ENCODE measurements at regions not wholly inside any gene's neighbourhood (a gene's known extent, or its start where the extent isn't known, plus 50 kb on each side); places are given as distances from the start of the nearest gene placed in this dataset.

DNA sequence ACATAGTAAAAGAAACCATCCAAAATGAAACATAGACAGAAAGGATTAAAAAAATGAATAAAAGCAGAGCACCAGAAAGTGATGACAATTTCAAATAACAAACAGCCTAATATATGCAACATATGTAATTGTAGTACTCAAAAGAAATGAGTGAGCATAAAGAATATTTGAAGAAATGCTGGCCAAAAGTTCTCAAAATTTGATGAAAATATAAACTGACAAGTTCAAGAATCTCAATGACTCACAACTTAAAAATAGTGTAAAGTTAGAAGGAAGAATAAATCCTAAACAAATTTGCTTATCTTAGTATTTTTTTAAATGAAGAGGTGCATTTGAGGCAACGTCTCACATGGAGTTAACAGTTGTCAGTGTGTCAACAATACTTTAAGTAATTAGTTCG lies 498.9 kb downstream of the SLC6A15 start:
- ChIA-PET POLR2A (no interaction called here), CTCF (no interaction called here)
- no peak overlapping the region for H3K4me2 ChIP-seq
- H3K4me3 ChIP-seq = no peak overlapping the region
- TF ChIP-seq CHD2 (IDR thresholded peaks at IDR 0.05; ENCODE audit: low read length, partially characterized antibody) (no peak), ZFP36 (IDR thresholded peaks at IDR 0.05; ENCODE audit: borderline replicate concordance, partially characterized antibody) (no peak), FOXS1 (CRISPR knock-in tag; IDR thresholded peaks at IDR 0.05) (no peak), POLR2AphosphoS2 (conservative IDR thresholded peaks at IDR 0.05; ENCODE audit: low read length) (no peak), HOXB13 (CRISPR knock-in tag; IDR thresholded peaks at IDR 0.05; ENCODE audit: low read depth) (no peak), CBX8 (IDR thresholded peaks at IDR 0.05) (no peak)
- no peak overlapping the region for H3K27ac ChIP-seq
- ATAC-seq (no peak), DNase-seq (ENCODE audit: low read depth in 1 of 2, low spot score in 1 of 2) (no peak), FAIRE-seq (no peak)
- H3K9me3 ChIP-seq = no peaks in the 10 kb centered on the region
- 16% methylated on average over 2 of the region's 2 CpGs for WGBS (ENCODE audit: missing lambda C conversion rate)
- H3K4me1 ChIP-seq = no peaks in the 10 kb centered on the region

DNA sequence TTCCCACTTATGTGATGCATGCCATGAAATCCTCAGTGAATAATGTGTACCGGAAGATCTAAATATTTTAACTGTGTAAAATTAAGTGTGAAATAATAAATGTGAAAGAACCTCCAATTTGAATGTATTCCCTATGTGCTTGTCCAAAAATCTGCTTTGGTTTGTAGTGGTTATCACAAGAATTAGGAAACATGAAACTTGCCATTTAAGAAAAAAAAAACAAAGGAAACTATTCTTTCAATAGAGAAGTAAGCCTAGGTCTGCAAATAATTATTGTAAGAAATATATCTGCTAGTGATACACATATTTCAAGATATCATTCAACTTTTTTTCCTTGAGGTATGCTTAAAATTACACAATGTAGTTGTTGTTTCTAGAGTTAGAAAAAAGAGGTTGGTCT lies 500.4 kb downstream of the SLC6A15 start:
- ChIA-PET POLR2A (no interaction called here), CTCF (no interaction called here)
- WGBS (ENCODE audit: missing lambda C conversion rate) = 66% methylated on average over 1 of the region's 1 CpG
- no peak for ATAC-seq
- Histone ChIP-seq H3K4me3 (no peak overlapping the region), H3K4me2 (no peak overlapping the region), H3K4me1 (no peaks in the 10 kb centered on the region), H3K27ac (no peak overlapping the region), H3K9me3 (no peaks in the 10 kb centered on the region)
- TF ChIP-seq HOXB5 (CRISPR knock-in tag; IDR thresholded peaks at IDR 0.05) (no peak), KDM5A (IDR thresholded peaks at IDR 0.05) (no peak), CHD2 (IDR thresholded peaks at IDR 0.05; ENCODE audit: low read length, partially characterized antibody) (no peak), KDM1A (IDR thresholded peaks at IDR 0.05; ENCODE audit: low read depth) (no peak), FOXS1 (CRISPR knock-in tag; IDR thresholded peaks at IDR 0.05) (no peak), HOXA7 (CRISPR knock-in tag; IDR thresholded peaks at IDR 0.05) (no peak), FOSL2 (IDR thresholded peaks at IDR 0.05) (no peak), FOSL2 (CRISPR knock-in tag; IDR thresholded peaks at IDR 0.05) (no peak), ZC3H11A (IDR thresholded peaks at IDR 0.05) (no peak), ZFP36 (IDR thresholded peaks at IDR 0.05; ENCODE audit: borderline replicate concordance, partially characterized antibody) (no peak)
- TF ChIP-seq, protein P1, sequence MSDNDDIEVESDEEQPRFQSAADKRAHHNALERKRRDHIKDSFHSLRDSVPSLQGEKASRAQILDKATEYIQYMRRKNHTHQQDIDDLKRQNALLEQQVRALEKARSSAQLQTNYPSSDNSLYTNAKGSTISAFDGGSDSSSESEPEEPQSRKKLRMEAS (IDR thresholded peaks at IDR 0.05) = no peak
- TF ChIP-seq, protein P2, sequence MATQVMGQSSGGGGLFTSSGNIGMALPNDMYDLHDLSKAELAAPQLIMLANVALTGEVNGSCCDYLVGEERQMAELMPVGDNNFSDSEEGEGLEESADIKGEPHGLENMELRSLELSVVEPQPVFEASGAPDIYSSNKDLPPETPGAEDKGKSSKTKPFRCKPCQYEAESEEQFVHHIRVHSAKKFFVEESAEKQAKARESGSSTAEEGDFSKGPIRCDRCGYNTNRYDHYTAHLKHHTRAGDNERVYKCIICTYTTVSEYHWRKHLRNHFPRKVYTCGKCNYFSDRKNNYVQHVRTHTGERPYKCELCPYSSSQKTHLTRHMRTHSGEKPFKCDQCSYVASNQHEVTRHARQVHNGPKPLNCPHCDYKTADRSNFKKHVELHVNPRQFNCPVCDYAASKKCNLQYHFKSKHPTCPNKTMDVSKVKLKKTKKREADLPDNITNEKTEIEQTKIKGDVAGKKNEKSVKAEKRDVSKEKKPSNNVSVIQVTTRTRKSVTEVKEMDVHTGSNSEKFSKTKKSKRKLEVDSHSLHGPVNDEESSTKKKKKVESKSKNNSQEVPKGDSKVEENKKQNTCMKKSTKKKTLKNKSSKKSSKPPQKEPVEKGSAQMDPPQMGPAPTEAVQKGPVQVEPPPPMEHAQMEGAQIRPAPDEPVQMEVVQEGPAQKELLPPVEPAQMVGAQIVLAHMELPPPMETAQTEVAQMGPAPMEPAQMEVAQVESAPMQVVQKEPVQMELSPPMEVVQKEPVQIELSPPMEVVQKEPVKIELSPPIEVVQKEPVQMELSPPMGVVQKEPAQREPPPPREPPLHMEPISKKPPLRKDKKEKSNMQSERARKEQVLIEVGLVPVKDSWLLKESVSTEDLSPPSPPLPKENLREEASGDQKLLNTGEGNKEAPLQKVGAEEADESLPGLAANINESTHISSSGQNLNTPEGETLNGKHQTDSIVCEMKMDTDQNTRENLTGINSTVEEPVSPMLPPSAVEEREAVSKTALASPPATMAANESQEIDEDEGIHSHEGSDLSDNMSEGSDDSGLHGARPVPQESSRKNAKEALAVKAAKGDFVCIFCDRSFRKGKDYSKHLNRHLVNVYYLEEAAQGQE (IDR thresholded peaks at IDR 0.05) = no peak
- DNase-seq (ENCODE audit: low read depth in 1 of 2, low spot score in 1 of 2) = no peak
- no peak for FAIRE-seq

DNA sequence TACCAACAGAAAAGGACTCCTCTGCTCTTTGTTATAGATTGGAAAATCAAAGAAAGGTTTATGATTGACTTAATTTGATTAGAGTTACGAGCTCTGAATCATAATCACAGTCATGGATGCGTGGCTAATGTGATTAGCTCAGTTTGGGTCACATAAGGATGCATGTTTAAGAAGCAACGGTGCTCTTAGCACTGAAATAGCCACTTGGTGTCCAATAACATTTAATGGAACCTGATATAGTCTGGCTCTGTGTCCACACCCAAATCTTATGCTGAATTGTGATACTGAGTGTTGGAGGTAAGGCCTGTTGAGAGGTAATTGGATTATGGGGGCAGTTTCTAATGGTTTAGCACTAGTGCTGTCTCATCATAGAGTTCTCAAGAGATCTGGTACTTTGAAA lies 501.6 kb downstream of the SLC6A15 start:
- CTCF ChIA-PET = no interaction called here

More for the DNA sequence above, 501.6 kb downstream of the SLC6A15 start:
- no peak overlapping the region for H3K4me3 ChIP-seq
- no peaks in the 10 kb centered on the region for H3K9me3 ChIP-seq
- WGBS (ENCODE audit: missing lambda C conversion rate) = 9% methylated on average over 3 of the region's 3 CpGs
- FAIRE-seq = no peak
- no peak overlapping the region for H3K27ac ChIP-seq
- no peak for DNase-seq (ENCODE audit: low read depth in 1 of 2, low spot score in 1 of 2)
- TF ChIP-seq HOXB5 (CRISPR knock-in tag; IDR thresholded peaks at IDR 0.05) (no peak), NPAS2 (CRISPR knock-in tag; IDR thresholded peaks at IDR 0.05; ENCODE audit: borderline replicate concordance) (no peak), HOXA7 (CRISPR knock-in tag; IDR thresholded peaks at IDR 0.05) (no peak), CEBPB (IDR thresholded peaks at IDR 0.05) (no peak), CHD2 (IDR thresholded peaks at IDR 0.05; ENCODE audit: low read length, partially characterized antibody) (no peak), ZC3H11A (IDR thresholded peaks at IDR 0.05) (no peak), NFE2L2 (conservative IDR thresholded peaks at IDR 0.05; ENCODE audit: low read length) (no peak), FOSL2 (IDR thresholded peaks at IDR 0.05) (no peak), FOSL2 (CRISPR knock-in tag; IDR thresholded peaks at IDR 0.05) (no peak)
- TF ChIP-seq, protein P3, sequence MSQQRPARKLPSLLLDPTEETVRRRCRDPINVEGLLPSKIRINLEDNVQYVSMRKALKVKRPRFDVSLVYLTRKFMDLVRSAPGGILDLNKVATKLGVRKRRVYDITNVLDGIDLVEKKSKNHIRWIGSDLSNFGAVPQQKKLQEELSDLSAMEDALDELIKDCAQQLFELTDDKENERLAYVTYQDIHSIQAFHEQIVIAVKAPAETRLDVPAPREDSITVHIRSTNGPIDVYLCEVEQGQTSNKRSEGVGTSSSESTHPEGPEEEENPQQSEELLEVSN (IDR thresholded peaks at IDR 0.05; ENCODE audit: borderline replicate concordance, low read depth) = no peak
- TF ChIP-seq, protein P1 (IDR thresholded peaks at IDR 0.05) = no peak
- TF ChIP-seq, protein P4, sequence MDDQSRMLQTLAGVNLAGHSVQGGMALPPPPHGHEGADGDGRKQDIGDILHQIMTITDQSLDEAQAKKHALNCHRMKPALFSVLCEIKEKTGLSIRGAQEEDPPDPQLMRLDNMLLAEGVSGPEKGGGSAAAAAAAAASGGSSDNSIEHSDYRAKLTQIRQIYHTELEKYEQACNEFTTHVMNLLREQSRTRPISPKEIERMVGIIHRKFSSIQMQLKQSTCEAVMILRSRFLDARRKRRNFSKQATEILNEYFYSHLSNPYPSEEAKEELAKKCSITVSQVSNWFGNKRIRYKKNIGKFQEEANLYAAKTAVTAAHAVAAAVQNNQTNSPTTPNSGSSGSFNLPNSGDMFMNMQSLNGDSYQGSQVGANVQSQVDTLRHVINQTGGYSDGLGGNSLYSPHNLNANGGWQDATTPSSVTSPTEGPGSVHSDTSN (IDR thresholded peaks at IDR 0.05) = no peak
- TF ChIP-seq, protein P5, sequence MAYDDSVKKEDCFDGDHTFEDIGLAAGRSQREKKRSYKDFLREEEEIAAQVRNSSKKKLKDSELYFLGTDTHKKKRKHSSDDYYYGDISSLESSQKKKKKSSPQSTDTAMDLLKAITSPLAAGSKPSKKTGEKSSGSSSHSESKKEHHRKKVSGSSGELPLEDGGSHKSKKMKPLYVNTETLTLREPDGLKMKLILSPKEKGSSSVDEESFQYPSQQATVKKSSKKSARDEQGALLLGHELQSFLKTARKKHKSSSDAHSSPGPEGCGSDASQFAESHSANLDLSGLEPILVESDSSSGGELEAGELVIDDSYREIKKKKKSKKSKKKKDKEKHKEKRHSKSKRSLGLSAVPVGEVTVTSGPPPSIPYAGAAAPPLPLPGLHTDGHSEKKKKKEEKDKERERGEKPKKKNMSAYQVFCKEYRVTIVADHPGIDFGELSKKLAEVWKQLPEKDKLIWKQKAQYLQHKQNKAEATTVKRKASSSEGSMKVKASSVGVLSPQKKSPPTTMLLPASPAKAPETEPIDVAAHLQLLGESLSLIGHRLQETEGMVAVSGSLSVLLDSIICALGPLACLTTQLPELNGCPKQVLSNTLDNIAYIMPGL (CRISPR knock-in tag; IDR thresholded peaks at IDR 0.05; ENCODE audit: borderline replicate concordance) = no peak
- no peak for ATAC-seq
- H3K4me1 ChIP-seq = no peaks in the 10 kb centered on the region
- POLR2A ChIA-PET = no interaction called here
- no peak overlapping the region for H3K4me2 ChIP-seq

Measured in A549 (cell line).